ENCODE measurements at regions not wholly inside any gene's neighbourhood (a gene's known extent, or its start where the extent isn't known, plus 50 kb on each side); places are given as distances from the start of the nearest gene placed in this dataset.

- DNase-seq, result no peak
- 61 to 63% (median 63%) methylated on average over 4 of the region's 4 CpGs for WGBS, 3 donors
- intact Hi-C loops (cut with DNase I), result no loop called here
- Histone ChIP-seq H3K9me3 (no peaks in the 10 kb centered on the region), H3K4me1 (ENCODE audit: insufficient read depth) (no peaks in the 10 kb centered on the region), H3K27ac (no peak overlapping the region), H3K27me3 (no peaks in the 10 kb centered on the region), H3K36me3 (no peaks in the 10 kb centered on the region), H3K4me3 (no peak overlapping the region)
- no peak for TF ChIP-seq CTCF (IDR thresholded peaks at IDR 0.05)
- no peak for TF ChIP-seq POLR2A (IDR thresholded peaks at IDR 0.05)
- no peak for TF ChIP-seq EP300 (IDR thresholded peaks at IDR 0.05)
Measured at GRCh38 chr11:134626032-134626431, 214.0 kb upstream of the B3GAT1 start.

GRCh38 chr11:134625631-134626030 lies 213.6 kb upstream of the B3GAT1 start:
- H3K4me3 ChIP-seq, result no peak overlapping the region
- H3K27me3 ChIP-seq, result no peaks in the 10 kb centered on the region
- 56 to 62% (median 57%) methylated on average over 3 of the region's 3 CpGs for WGBS, 3 donors
- no peaks in the 10 kb centered on the region for H3K9me3 ChIP-seq
- no peak for TF ChIP-seq EP300 (IDR thresholded peaks at IDR 0.05)
- TF ChIP-seq POLR2A (IDR thresholded peaks at IDR 0.05), result no peak
- TF ChIP-seq CTCF (IDR thresholded peaks at IDR 0.05), result no peak
- DNase-seq, result no peak
- no peak overlapping the region for H3K27ac ChIP-seq
- H3K36me3 ChIP-seq, result no peaks in the 10 kb centered on the region
- H3K4me1 ChIP-seq (ENCODE audit: insufficient read depth), result no peaks in the 10 kb centered on the region
- intact Hi-C loops (cut with DNase I), result no loop called here

GRCh38 chr11:134625151-134625550 lies 213.1 kb upstream of the B3GAT1 start:
- no peaks in the 10 kb centered on the region for H3K36me3 ChIP-seq
- H3K4me1 ChIP-seq (ENCODE audit: insufficient read depth), result no peaks in the 10 kb centered on the region
- no peak overlapping the region for H3K27ac ChIP-seq
- H3K27me3 ChIP-seq, result no peaks in the 10 kb centered on the region
- no peak for DNase-seq
- H3K4me3 ChIP-seq, result no peak overlapping the region
- no peak for TF ChIP-seq CTCF (IDR thresholded peaks at IDR 0.05)
- TF ChIP-seq EP300 (IDR thresholded peaks at IDR 0.05), result no peak
- TF ChIP-seq POLR2A (IDR thresholded peaks at IDR 0.05), result no peak
- H3K9me3 ChIP-seq, result no peaks in the 10 kb centered on the region
- intact Hi-C loops (cut with DNase I), result no loop called here
- WGBS, 3 donors, result 78 to 82% (median 81%) methylated on average over 3 of the region's 3 CpGs

GRCh38 chr11:134624166-134624920 lies 212.3 kb upstream of the B3GAT1 start:
- intact Hi-C loops (cut with DNase I), result no loop called here
- H3K27ac ChIP-seq, result no peak overlapping the region
- H3K4me3 ChIP-seq, result no peak overlapping the region
- no peaks in the 10 kb centered on the region for H3K9me3 ChIP-seq
- no peaks in the 10 kb centered on the region for H3K36me3 ChIP-seq
- TF ChIP-seq EP300 (IDR thresholded peaks at IDR 0.05), result no peak
- no peak for TF ChIP-seq POLR2A (IDR thresholded peaks at IDR 0.05)
- TF ChIP-seq CTCF (IDR thresholded peaks at IDR 0.05), result no peak
- WGBS, 3 donors, result 88 to 89% (median 89%) methylated on average over 8 of the region's 8 CpGs
- DNase-seq, result no peak
- no peaks in the 10 kb centered on the region for H3K27me3 ChIP-seq
- H3K4me1 ChIP-seq (ENCODE audit: insufficient read depth), result no peaks in the 10 kb centered on the region
